ENCODE measurements at regions not wholly inside any gene's neighbourhood (a gene's known extent, or its start where the extent isn't known, plus 50 kb on each side); places are given as distances from the start of the nearest gene placed in this dataset.

DNA sequence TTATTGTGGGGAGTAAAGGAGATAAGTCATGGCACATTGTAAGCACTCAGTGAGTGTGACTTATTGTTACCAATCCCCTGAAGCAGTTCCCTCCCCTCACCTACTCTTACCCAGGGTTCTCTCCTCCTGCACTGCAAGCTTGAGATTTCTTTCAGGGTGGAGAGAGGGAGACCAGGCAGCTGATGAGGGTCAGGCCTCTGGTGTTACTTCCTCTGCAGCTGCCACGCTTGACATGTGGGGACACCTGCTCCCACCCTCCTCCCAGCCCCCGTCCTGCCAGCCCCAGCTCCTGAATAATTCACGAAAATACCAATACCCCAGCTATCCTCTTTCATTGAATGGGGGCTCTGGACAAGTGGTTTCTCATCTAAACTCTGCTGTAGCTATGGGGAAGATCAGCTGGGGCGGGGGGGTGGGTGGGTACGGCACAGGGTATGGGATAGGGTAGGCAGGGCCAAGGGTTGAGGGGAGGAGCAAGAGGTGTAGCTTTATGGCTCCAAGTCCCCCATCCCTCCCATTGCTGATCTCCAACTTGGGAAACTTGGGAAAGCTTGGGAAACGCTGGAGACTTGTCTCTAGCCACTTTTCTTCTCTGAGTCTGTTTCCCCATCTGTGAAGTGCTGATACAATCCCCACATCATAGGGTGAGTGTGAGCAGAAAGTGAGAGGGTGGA is 148.5 kb upstream of the PJA1 start:
- TF ChIP-seq, protein P1, sequence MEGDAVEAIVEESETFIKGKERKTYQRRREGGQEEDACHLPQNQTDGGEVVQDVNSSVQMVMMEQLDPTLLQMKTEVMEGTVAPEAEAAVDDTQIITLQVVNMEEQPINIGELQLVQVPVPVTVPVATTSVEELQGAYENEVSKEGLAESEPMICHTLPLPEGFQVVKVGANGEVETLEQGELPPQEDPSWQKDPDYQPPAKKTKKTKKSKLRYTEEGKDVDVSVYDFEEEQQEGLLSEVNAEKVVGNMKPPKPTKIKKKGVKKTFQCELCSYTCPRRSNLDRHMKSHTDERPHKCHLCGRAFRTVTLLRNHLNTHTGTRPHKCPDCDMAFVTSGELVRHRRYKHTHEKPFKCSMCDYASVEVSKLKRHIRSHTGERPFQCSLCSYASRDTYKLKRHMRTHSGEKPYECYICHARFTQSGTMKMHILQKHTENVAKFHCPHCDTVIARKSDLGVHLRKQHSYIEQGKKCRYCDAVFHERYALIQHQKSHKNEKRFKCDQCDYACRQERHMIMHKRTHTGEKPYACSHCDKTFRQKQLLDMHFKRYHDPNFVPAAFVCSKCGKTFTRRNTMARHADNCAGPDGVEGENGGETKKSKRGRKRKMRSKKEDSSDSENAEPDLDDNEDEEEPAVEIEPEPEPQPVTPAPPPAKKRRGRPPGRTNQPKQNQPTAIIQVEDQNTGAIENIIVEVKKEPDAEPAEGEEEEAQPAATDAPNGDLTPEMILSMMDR (IDR thresholded peaks at IDR 0.05), result no peak
- Histone ChIP-seq H3K27ac (no peak overlapping the region), H3K9me3 (no peaks in the 10 kb centered on the region), H3K36me3 (no peaks in the 10 kb centered on the region), H3K4me3 (no peak overlapping the region), H3K4me1 (no peaks in the 10 kb centered on the region), H3K27me3 (peaks cover 0 to 32% (median 0%) of the 10 kb centered on the region in 7 donors)
- WGBS, 2 donors, result 70 to 71% methylated on average over 5 to 6 of the region's 6 CpGs
- no peak for ATAC-seq
- intact Hi-C loops (cut with DNase I), result no loop called here
- no peak for DNase-seq

DNA sequence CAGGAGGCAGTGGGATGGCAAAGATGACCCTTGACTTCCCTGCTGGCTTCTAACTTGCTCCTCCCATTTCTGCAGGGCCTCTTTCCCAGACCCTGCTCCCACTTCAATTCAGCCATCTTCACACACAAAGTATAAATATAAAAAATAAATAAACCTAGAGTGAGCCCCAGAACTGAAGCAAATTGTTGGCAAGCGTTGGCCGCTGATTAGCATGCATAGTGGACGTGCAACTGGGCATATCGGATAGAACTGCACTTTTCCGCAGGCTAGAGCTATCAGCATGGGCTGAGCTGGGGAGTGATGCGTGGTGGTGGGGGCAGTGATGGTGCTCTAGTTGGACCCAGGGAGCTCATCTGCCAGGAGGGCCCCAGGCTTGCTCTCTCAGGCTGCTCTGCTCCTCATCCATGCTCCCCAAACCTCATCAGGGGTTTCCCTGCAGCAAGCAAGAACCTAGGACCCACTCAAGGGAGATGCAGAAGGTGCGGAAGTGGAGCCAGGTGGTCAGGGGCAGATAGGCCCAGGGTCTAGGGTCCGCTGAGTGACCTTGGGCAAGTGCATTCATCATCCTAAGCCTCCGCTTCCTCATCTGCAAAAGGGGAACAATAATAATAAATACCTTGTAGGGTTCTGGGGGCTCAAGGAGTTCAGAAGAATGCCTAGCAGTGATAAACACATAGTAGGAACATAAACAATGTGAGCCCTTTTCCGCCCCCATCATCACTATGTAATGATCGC is 146.8 kb upstream of the PJA1 start:
- DNase-seq, result no peak
- peaks cover 0 to 35% (median 0%) of the 10 kb centered on the region in 7 donors for H3K27me3 ChIP-seq
- ATAC-seq, result no peak
- intact Hi-C loops (cut with DNase I), result no loop called here
- H3K4me1 ChIP-seq, result no peaks in the 10 kb centered on the region
- WGBS, 2 donors, result 84 to 89% methylated on average over 11 of the region's 11 CpGs
- TF ChIP-seq, protein P1 (IDR thresholded peaks at IDR 0.05), result no peak
- H3K4me3 ChIP-seq, result no peak overlapping the region
- H3K27ac ChIP-seq, result no peak overlapping the region
- no peaks in the 10 kb centered on the region for H3K36me3 ChIP-seq
- no peaks in the 10 kb centered on the region for H3K9me3 ChIP-seq

DNA sequence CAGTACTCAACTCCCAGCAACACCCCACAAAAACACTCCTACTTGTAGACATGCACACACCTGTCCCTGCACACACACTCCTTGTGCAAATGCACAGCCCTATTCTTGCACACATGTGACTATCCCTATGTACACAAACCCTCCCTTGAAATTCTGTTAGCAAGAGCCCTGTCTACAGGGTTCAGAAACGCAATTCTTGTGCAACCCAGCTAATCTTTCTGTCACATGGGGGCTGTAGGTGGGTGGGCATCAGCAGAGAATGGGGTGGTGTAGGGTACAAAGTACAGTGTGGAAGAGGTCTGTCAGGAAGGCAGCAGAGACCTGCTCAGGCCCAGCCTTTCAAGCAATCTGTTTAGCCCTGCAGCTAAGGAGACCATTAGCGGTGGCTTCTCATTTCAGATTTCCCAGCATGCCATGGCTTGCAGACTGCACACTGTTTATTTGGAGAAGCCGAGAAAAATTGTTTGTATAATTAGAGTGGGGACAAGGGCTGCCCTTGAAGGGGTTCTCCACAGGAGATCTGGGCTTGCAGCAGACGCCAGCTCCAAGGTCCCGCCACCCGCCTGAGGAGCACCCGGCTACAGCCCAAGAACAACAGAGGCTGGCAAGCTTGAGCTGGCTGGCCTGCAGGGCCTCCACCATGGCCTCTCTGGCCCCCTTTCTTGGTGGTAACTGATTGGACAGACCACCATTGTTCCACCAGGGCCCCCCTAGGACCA is 144.0 kb upstream of the PJA1 start:
- ATAC-seq, result no peak
- intact Hi-C loops (cut with DNase I), result loop anchor here in 3 of 10 donors (10.0 kb wide), 2 partner anchors 56 to 76 kb away; no protein-coding TSS in a partner anchor
- Histone ChIP-seq H3K9me3 (no peaks in the 10 kb centered on the region), H3K27me3 (peaks cover 0 to 47% (median 0%) of the 10 kb centered on the region in 7 donors), H3K27ac (no peak overlapping the region), H3K4me3 (no peak overlapping the region), H3K4me1 (no peaks in the 10 kb centered on the region), H3K36me3 (no peaks in the 10 kb centered on the region)
- DNase-seq, result no peak
- TF ChIP-seq, protein P1 (IDR thresholded peaks at IDR 0.05), result no peak
- 87 to 90% methylated on average over 7 of the region's 7 CpGs for WGBS, 2 donors

DNA sequence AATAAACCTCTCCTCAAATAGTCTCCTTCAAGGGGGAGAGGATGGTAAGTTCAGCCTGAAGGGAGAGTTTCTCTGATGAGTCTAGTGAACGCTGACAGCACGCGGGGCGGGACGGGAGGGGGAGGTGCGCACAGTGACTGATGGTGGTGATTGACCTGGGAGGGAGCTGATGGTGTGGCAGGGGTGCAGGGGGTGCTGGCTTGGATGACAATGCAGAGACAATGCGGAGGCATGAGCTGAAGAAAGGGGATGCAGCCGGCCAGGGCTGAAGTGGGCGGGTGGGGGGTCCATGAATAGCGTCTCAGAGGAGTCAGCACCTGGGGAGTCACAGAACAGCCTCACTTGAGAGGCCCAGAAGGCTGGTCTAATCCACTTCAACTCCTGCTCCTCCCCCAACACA is 142.5 kb upstream of the PJA1 start:
- WGBS, 2 donors, result 59 to 71% methylated on average over 10 of the region's 10 CpGs
- Histone ChIP-seq H3K4me1 (no peaks in the 10 kb centered on the region), H3K9me3 (no peaks in the 10 kb centered on the region), H3K27me3 (peaks cover 0 to 46% (median 0%) of the 10 kb centered on the region in 7 donors), H3K36me3 (no peaks in the 10 kb centered on the region), H3K27ac (no peak overlapping the region), H3K4me3 (no peak overlapping the region)
- TF ChIP-seq, protein P1 (IDR thresholded peaks at IDR 0.05), result no peak
- ATAC-seq, result no peak
- intact Hi-C loops (cut with DNase I), result loop anchor here in 3 of 10 donors (10.0 kb wide), 2 partner anchors 57 to 77 kb away; no protein-coding TSS in a partner anchor
- DNase-seq, result no peak

Measured in heart right ventricle (tissue), 16 donors.